Esophagus (tissue), 2 donors: ENCODE measurements at regions not wholly inside any gene's neighbourhood (a gene's known extent, or its start where the extent isn't known, plus 50 kb on each side); places are given as distances from the start of the nearest gene placed in this dataset.

Experiments
- H3K27ac ChIP-seq, 2 donors: one replicate each; pipeline ENCODE4 v1.5.1; 2013; ENCODE audit warnings: low read depth in 2 of 2, mild to moderate bottlenecking in 2 of 2, inconsistent platforms in 1 of 2, low read length in 1 of 2, moderate library complexity in 1 of 2
- H3K27me3 ChIP-seq, 2 donors: one replicate each; pipeline ENCODE4 v1.6.1; 2013; ENCODE audit warnings: low read length in 2 of 2, control low read depth in 1 of 2, mild to moderate bottlenecking in 1 of 2; ENCODE audit not compliant: insufficient read depth in 2 of 2, control insufficient read depth in 1 of 2
- H3K36me3 ChIP-seq, 2 donors: one replicate each; pipeline ENCODE4 v1.6.1; 2013; ENCODE audit warnings: low read length in 1 of 2; ENCODE audit not compliant: control insufficient read depth in 2 of 2, insufficient read depth in 2 of 2
- H3K4me1 ChIP-seq, 2 donors: one replicate each; pipeline ENCODE4 v1.6.1; 2013; ENCODE audit warnings: low read length in 1 of 2; ENCODE audit not compliant: control insufficient read depth in 2 of 2, insufficient read depth in 2 of 2
- H3K4me3 ChIP-seq, 2 donors: one replicate each; pipeline ENCODE4 v1.5.1; 2013; ENCODE audit warnings: low read length in 2 of 2, mild to moderate bottlenecking in 2 of 2, low read depth in 1 of 2, moderate library complexity in 1 of 2
- H3K9me3 ChIP-seq, 2 donors: one replicate each; pipeline ENCODE4 v1.6.1; 2013; ENCODE audit warnings: mild to moderate bottlenecking in 2 of 2, low read depth in 1 of 2, low read length in 1 of 2, moderate library complexity in 1 of 2; ENCODE audit not compliant: control insufficient read depth in 2 of 2, insufficient read depth in 1 of 2
- WGBS, 2 donors: extraction: QIAGEN DNeasy Blood & Tissue Kit; methylation state at CpG; one replicate each; pipeline ENCODE4 v1.1.7; 2013; 5-methylcytosine and 5-hydroxymethylcytosine counted together
- donor health status: healthy with polysubstance abuse.
- donor health status: Bipolar disorder and iron deficiency.

GRCh38 chr20:6588296-6588695, 179.2 kb upstream of the BMP2 start:
- 64 to 65% methylated on average over 2 of the region's 2 CpGs for WGBS, 2 donors
- Histone ChIP-seq H3K9me3 (no peaks in the 10 kb centered on the region), H3K27me3 (no peaks in the 10 kb centered on the region), H3K4me3 (no peak overlapping the region), H3K27ac (no peak overlapping the region), H3K4me1 (no peaks in the 10 kb centered on the region), H3K36me3 (no peaks in the 10 kb centered on the region)

GRCh38 chr20:6583134-6583738, 184.2 kb upstream of the BMP2 start:
- no peaks in the 10 kb centered on the region for H3K27me3 ChIP-seq
- WGBS, 2 donors, result 62 to 70% methylated on average over 6 of the region's 6 CpGs
- no peak overlapping the region for H3K4me3 ChIP-seq
- H3K36me3 ChIP-seq, result no peaks in the 10 kb centered on the region
- H3K27ac ChIP-seq, result no peak overlapping the region
- peaks cover 0 to 2% of the 10 kb centered on the region in 2 donors for H3K9me3 ChIP-seq
- no peaks in the 10 kb centered on the region for H3K4me1 ChIP-seq

- Histone ChIP-seq H3K36me3 (no peaks in the 10 kb centered on the region), H3K4me1 (no peaks in the 10 kb centered on the region), H3K27me3 (no peaks in the 10 kb centered on the region), H3K27ac (no peak overlapping the region), H3K9me3 (peaks cover 0 to 2% of the 10 kb centered on the region in 2 donors), H3K4me3 (no peak overlapping the region)
- 45 to 66% methylated on average over 2 of the region's 2 CpGs for WGBS, 2 donors
Observed at GRCh38 chr20:6582449-6582848, 185.0 kb upstream of the BMP2 start.

GRCh38 chr20:6580486-6580885, 187.0 kb upstream of the BMP2 start:
- Histone ChIP-seq H3K4me3 (no peak overlapping the region), H3K36me3 (no peaks in the 10 kb centered on the region), H3K27ac (no peak overlapping the region), H3K27me3 (no peaks in the 10 kb centered on the region), H3K9me3 (peaks cover 0 to 2% of the 10 kb centered on the region in 2 donors), H3K4me1 (no peaks in the 10 kb centered on the region)
- 56 to 63% methylated on average over 4 of the region's 4 CpGs for WGBS, 2 donors

- WGBS, 2 donors, result 73 to 80% methylated on average over 3 of the region's 3 CpGs
- Histone ChIP-seq H3K9me3 (peaks cover 0 to 2% of the 10 kb centered on the region in 2 donors), H3K4me1 (no peaks in the 10 kb centered on the region), H3K27me3 (no peaks in the 10 kb centered on the region), H3K4me3 (no peak overlapping the region), H3K27ac (no peak overlapping the region), H3K36me3 (no peaks in the 10 kb centered on the region)
Observed at GRCh38 chr20:6579824-6580223, 187.7 kb upstream of the BMP2 start.

- H3K36me3 ChIP-seq, result no peaks in the 10 kb centered on the region
- H3K27me3 ChIP-seq, result no peaks in the 10 kb centered on the region
- 86 to 92% methylated on average over 5 of the region's 5 CpGs for WGBS, 2 donors
- peaks cover 0 to 2% of the 10 kb centered on the region in 2 donors for H3K9me3 ChIP-seq
- H3K4me1 ChIP-seq, result no peaks in the 10 kb centered on the region
- H3K4me3 ChIP-seq, result no peak overlapping the region
- H3K27ac ChIP-seq, result no peak overlapping the region
Observed at GRCh38 chr20:6579417-6579816, 188.1 kb upstream of the BMP2 start.

GRCh38 chr20:6577451-6577850, 190.0 kb upstream of the BMP2 start:
- Histone ChIP-seq H3K4me3 (no peak overlapping the region), H3K9me3 (peaks cover 0 to 2% of the 10 kb centered on the region in 2 donors), H3K36me3 (no peaks in the 10 kb centered on the region), H3K4me1 (no peaks in the 10 kb centered on the region), H3K27ac (no peak overlapping the region), H3K27me3 (no peaks in the 10 kb centered on the region)
- 58 to 79% methylated on average over 1 of the region's 1 CpG for WGBS, 2 donors

GRCh38 chr20:6576726-6577125, 190.8 kb upstream of the BMP2 start:
- H3K4me3 ChIP-seq, result no peak overlapping the region
- H3K27ac ChIP-seq, result no peak overlapping the region
- H3K36me3 ChIP-seq, result no peaks in the 10 kb centered on the region
- WGBS, 2 donors, result 77 to 85% methylated on average over 3 of the region's 3 CpGs
- H3K9me3 ChIP-seq, result peaks cover 0 to 2% of the 10 kb centered on the region in 2 donors
- H3K27me3 ChIP-seq, result no peaks in the 10 kb centered on the region
- no peaks in the 10 kb centered on the region for H3K4me1 ChIP-seq

- WGBS, 2 donors, result 44 to 48% methylated on average over 7 of the region's 7 CpGs
- H3K36me3 ChIP-seq, result no peaks in the 10 kb centered on the region
- no peaks in the 10 kb centered on the region for H3K27me3 ChIP-seq
- H3K27ac ChIP-seq, result no peak overlapping the region
- H3K4me3 ChIP-seq, result no peak overlapping the region
- no peaks in the 10 kb centered on the region for H3K4me1 ChIP-seq
- peaks cover 0 to 2% of the 10 kb centered on the region in 2 donors for H3K9me3 ChIP-seq
Observed at GRCh38 chr20:6575912-6576401, 191.5 kb upstream of the BMP2 start.

- Histone ChIP-seq H3K27me3 (no peaks in the 10 kb centered on the region), H3K4me3 (no peak overlapping the region), H3K36me3 (no peaks in the 10 kb centered on the region), H3K4me1 (no peaks in the 10 kb centered on the region), H3K27ac (no peak overlapping the region), H3K9me3 (no peaks in the 10 kb centered on the region)
- WGBS, 2 donors, result 66 to 72% methylated on average over 3 of the region's 3 CpGs
Observed at GRCh38 chr20:6566821-6567220, 200.7 kb upstream of the BMP2 start.
